ENCODE measurements at regions not wholly inside any gene's neighbourhood (a gene's known extent, or its start where the extent isn't known, plus 50 kb on each side); places are given as distances from the start of the nearest gene placed in this dataset.
A peak's percentile ranks its signal among the peaks of the same experiment; 100 is the strongest.

GRCh38 chr4:82063017-82063416 is 310.8 kb downstream of the HNRNPD start:
- H3K36me3 Mint-ChIP-seq: no peaks in the 10 kb centered on the region
- Histone ChIP-seq H3K9ac (ENCODE audit: insufficient read depth, low read length, poor library complexity, severe bottlenecking) (no peak overlapping the region), H3K79me2 (ENCODE audit: insufficient read depth, low read length) (no peaks in the 10 kb centered on the region), H3K9me3 (replicated peaks in 1 of 2; ENCODE audit: control insufficient read depth in 1 of 2, insufficient read depth in 1 of 2, low read length in 2 of 2) (no peaks in the 10 kb centered on the region), H3K27ac (ENCODE audit: low read depth in 1 of 2, low read length in 2 of 2) (no peak overlapping the region), H3K4me2 (replicated peaks; ENCODE audit: extremely low read depth, low read length, poor library complexity, severe bottlenecking) (peak overlapping the region; percentile 8), H2AFZ (ENCODE audit: insufficient read depth, low read depth, low read length, poor library complexity, severe bottlenecking) (no peak overlapping the region), H3K4me3 (replicated peaks in 1 of 3; ENCODE audit: low read depth in 2 of 3, low read length in 3 of 3) (no peak overlapping the region), H3K27me3 (ENCODE audit: control insufficient read depth in 2 of 2, insufficient read depth in 2 of 2, low read length in 2 of 2) (no peaks in the 10 kb centered on the region), H4K20me1 (ENCODE audit: insufficient read depth, low read length) (no peaks in the 10 kb centered on the region), H3K36me3 (replicated peaks in 1 of 2; ENCODE audit: control insufficient read depth in 1 of 2, insufficient read depth in 2 of 2, low read length in 2 of 2) (no peaks in the 10 kb centered on the region), H3K4me1 (ENCODE audit: control insufficient read depth in 1 of 2, insufficient read depth in 2 of 2, low read length in 2 of 2) (peaks cover 9% of the 10 kb centered on the region in 2 donors)
- no peak for DNase-seq
- no CpG with 5 or more reads among the region's 1 CpG for WGBS (ENCODE audit: insufficient coverage)
- peaks cover 2 to 8% (median 2%) of the 10 kb centered on the region in 3 donors for H3K27me3 Mint-ChIP-seq (ENCODE audit: low read depth in 3 of 3)
- H3K4me1 Mint-ChIP-seq: peaks cover 13% of the 10 kb centered on the region
- peaks cover 0 to 2% (median 0%) of the 10 kb centered on the region in 7 donors for H3K9me3 Mint-ChIP-seq
- intact Hi-C loops (cut with micrococcal nuclease): no loop called here
- peak overlapping the region in 1 of 2 donors; percentile 49 for H3K4me3 Mint-ChIP-seq
- H3K27ac Mint-ChIP-seq: peak overlapping the region in 1 of 7 donors; percentile 56
- no peak for TF ChIP-seq CTCF (IDR thresholded peaks at IDR 0.05)

GRCh38 chr4:82057990-82058544 is 315.7 kb downstream of the HNRNPD start:
- DNase-seq: no peak
- no peaks in the 10 kb centered on the region for H4K20me1 ChIP-seq (ENCODE audit: insufficient read depth, low read length)
- H3K79me2 ChIP-seq (ENCODE audit: insufficient read depth, low read length): no peaks in the 10 kb centered on the region
- intact Hi-C loops (cut with micrococcal nuclease): no loop called here
- H3K4me1 ChIP-seq (ENCODE audit: control insufficient read depth in 1 of 2, insufficient read depth in 2 of 2, low read length in 2 of 2): peaks cover 3 to 4% of the 10 kb centered on the region in 2 donors
- no peak overlapping the region for H3K27ac ChIP-seq (ENCODE audit: low read depth in 1 of 2, low read length in 2 of 2)
- Mint-ChIP-seq H3K27me3 (ENCODE audit: low read depth in 3 of 3) (peaks cover 0 to 4% (median 2%) of the 10 kb centered on the region in 3 donors), H3K27ac (no peak overlapping the region), H3K4me1 (peaks cover 4% of the 10 kb centered on the region), H3K9me3 (peaks cover 0 to 5% (median 0%) of the 10 kb centered on the region in 7 donors), H3K4me3 (no peak overlapping the region), H3K36me3 (no peaks in the 10 kb centered on the region)
- H3K27me3 ChIP-seq (ENCODE audit: control insufficient read depth in 2 of 2, insufficient read depth in 2 of 2, low read length in 2 of 2): no peaks in the 10 kb centered on the region
- no peak overlapping the region for H3K9ac ChIP-seq (ENCODE audit: insufficient read depth, low read length, poor library complexity, severe bottlenecking)
- no peaks in the 10 kb centered on the region for H3K36me3 ChIP-seq (replicated peaks in 1 of 2; ENCODE audit: control insufficient read depth in 1 of 2, insufficient read depth in 2 of 2, low read length in 2 of 2)
- WGBS (ENCODE audit: insufficient coverage): no CpG with 5 or more reads among the region's 1 CpG
- H3K9me3 ChIP-seq (replicated peaks in 1 of 2; ENCODE audit: control insufficient read depth in 1 of 2, insufficient read depth in 1 of 2, low read length in 2 of 2): no peaks in the 10 kb centered on the region
- H3K4me3 ChIP-seq (replicated peaks in 1 of 3; ENCODE audit: low read depth in 2 of 3, low read length in 3 of 3): no peak overlapping the region
- no peak overlapping the region for H2AFZ ChIP-seq (ENCODE audit: insufficient read depth, low read depth, low read length, poor library complexity, severe bottlenecking)
- no peak overlapping the region for H3K4me2 ChIP-seq (replicated peaks; ENCODE audit: extremely low read depth, low read length, poor library complexity, severe bottlenecking)
- TF ChIP-seq CTCF (IDR thresholded peaks at IDR 0.05): no peak

Data from CD14-positive monocyte (primary cell).